ENCODE measurements at regions not wholly inside any gene's neighbourhood (a gene's known extent, or its start where the extent isn't known, plus 50 kb on each side); places are given as distances from the start of the nearest gene placed in this dataset.

DNA sequence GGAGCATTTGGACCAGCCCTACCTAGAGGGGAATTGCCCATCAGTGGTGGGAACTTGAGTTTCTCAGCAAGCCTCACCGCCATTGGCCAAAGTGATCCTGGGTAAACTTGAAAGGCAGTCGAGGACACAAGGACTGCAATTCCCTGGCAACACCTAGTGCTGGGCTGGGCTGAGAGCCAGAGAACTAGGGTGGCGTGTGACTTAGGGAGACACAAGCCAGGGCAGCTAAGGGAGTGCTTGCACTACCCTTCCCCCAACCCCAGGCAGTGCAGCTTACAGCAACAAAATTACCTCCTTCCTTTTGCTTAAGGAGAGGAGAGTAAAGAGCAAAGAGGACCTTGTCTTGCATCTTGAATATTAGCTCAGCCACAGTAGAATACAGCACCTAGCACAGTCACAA is 176.9 kb upstream of the PRMT6 start:
- Histone ChIP-seq H3K27ac (ENCODE audit: low read length, poor library complexity, severe bottlenecking) (no peak overlapping the region), H3K36me3 (ENCODE audit: control insufficient read depth in 1 of 2, insufficient read depth in 2 of 2, low read depth in 1 of 2, low read length in 2 of 2) (no peaks in the 10 kb centered on the region), H3K4me3 (ENCODE audit: insufficient read depth in 1 of 2, low read depth in 1 of 2, low read length in 2 of 2) (no peak overlapping the region), H3K9ac (ENCODE audit: low read length) (no peak overlapping the region), H4K8ac (ENCODE audit: low read length) (no peak overlapping the region), H2AK5ac (ENCODE audit: low read length, severe bottlenecking) (no peak overlapping the region), H4K91ac (ENCODE audit: low read length) (no peak overlapping the region), H3K27me3 (ENCODE audit: control insufficient read depth in 1 of 2, insufficient read depth in 1 of 2, low read length in 2 of 2) (no peaks in the 10 kb centered on the region), H2AFZ (ENCODE audit: low read depth, low read length) (no peak overlapping the region), H3K14ac (ENCODE audit: low read length in 2 of 2) (no peak overlapping the region), H3K18ac (ENCODE audit: low read depth in 1 of 2, low read length in 2 of 2) (no peak overlapping the region), H2BK15ac (ENCODE audit: low read depth, poor library complexity, severe bottlenecking) (no peak overlapping the region), H2BK120ac (ENCODE audit: low read depth, low read length) (no peak overlapping the region), H2BK5ac (ENCODE audit: low read depth, low read length, poor library complexity, severe bottlenecking) (no peak overlapping the region), H3K4me1 (ENCODE audit: control insufficient read depth, insufficient read depth, low read depth, low read length) (no peaks in the 10 kb centered on the region), H2BK12ac (ENCODE audit: low read length in 2 of 2) (no peak overlapping the region), H3K23ac (ENCODE audit: low read length in 2 of 2) (no peak overlapping the region), H3K4me2 (ENCODE audit: low read length, poor library complexity, severe bottlenecking) (no peak overlapping the region), H3K79me1 (replicated peaks; ENCODE audit: low read length, poor library complexity, severe bottlenecking) (no peaks in the 10 kb centered on the region), H3K4ac (ENCODE audit: low read depth in 1 of 2, low read length in 2 of 2) (no peak overlapping the region), H3K9me3 (ENCODE audit: control insufficient read depth, low read length) (no peaks in the 10 kb centered on the region)
- DNase-seq: no peak
- 49% methylated on average over 2 of the region's 3 CpGs for WGBS

DNA sequence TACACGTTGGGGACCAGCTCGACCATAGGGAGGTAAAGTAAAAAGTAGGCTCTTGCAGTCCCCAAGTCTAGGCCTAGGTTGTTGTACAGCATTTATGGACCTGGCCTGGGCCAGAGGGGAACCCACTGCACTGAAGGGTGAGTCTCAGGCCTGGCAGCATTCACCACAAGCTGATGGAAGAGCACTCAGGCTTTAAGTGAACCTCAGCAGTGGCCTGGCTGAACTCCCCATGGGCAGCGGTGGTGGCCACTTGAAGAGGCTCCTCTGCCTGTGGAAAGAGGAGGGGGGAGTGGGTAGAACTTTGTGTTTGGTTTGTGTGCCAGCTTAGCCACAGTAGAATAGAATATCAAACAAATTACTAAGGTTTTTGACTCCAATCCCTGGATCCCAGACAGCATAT is 176.2 kb upstream of the PRMT6 start:
- H2BK5ac ChIP-seq (ENCODE audit: low read depth, low read length, poor library complexity, severe bottlenecking): no peak overlapping the region
- H3K36me3 ChIP-seq (ENCODE audit: control insufficient read depth in 1 of 2, insufficient read depth in 2 of 2, low read depth in 1 of 2, low read length in 2 of 2): no peaks in the 10 kb centered on the region
- H3K23ac ChIP-seq (ENCODE audit: low read length in 2 of 2): no peak overlapping the region
- no peak overlapping the region for H2BK15ac ChIP-seq (ENCODE audit: low read depth, poor library complexity, severe bottlenecking)
- no peaks in the 10 kb centered on the region for H3K79me1 ChIP-seq (replicated peaks; ENCODE audit: low read length, poor library complexity, severe bottlenecking)
- H3K27ac ChIP-seq (ENCODE audit: low read length, poor library complexity, severe bottlenecking): no peak overlapping the region
- 82% methylated on average over 3 of the region's 3 CpGs for WGBS
- DNase-seq: no peak
- H2AFZ ChIP-seq (ENCODE audit: low read depth, low read length): no peak overlapping the region
- H3K4me2 ChIP-seq (ENCODE audit: low read length, poor library complexity, severe bottlenecking): no peak overlapping the region
- H3K4me1 ChIP-seq (ENCODE audit: control insufficient read depth, insufficient read depth, low read depth, low read length): no peaks in the 10 kb centered on the region
- H3K4ac ChIP-seq (ENCODE audit: low read depth in 1 of 2, low read length in 2 of 2): no peak overlapping the region
- no peak overlapping the region for H3K14ac ChIP-seq (ENCODE audit: low read length in 2 of 2)
- no peak overlapping the region for H2BK120ac ChIP-seq (ENCODE audit: low read depth, low read length)
- no peak overlapping the region for H4K91ac ChIP-seq (ENCODE audit: low read length)
- no peak overlapping the region for H3K9ac ChIP-seq (ENCODE audit: low read length)
- H3K27me3 ChIP-seq (ENCODE audit: control insufficient read depth in 1 of 2, insufficient read depth in 1 of 2, low read length in 2 of 2): no peaks in the 10 kb centered on the region
- H2AK5ac ChIP-seq (ENCODE audit: low read length, severe bottlenecking): no peak overlapping the region
- no peaks in the 10 kb centered on the region for H3K9me3 ChIP-seq (ENCODE audit: control insufficient read depth, low read length)
- H2BK12ac ChIP-seq (ENCODE audit: low read length in 2 of 2): no peak overlapping the region
- no peak overlapping the region for H4K8ac ChIP-seq (ENCODE audit: low read length)
- H3K18ac ChIP-seq (ENCODE audit: low read depth in 1 of 2, low read length in 2 of 2): no peak overlapping the region
- no peak overlapping the region for H3K4me3 ChIP-seq (ENCODE audit: insufficient read depth in 1 of 2, low read depth in 1 of 2, low read length in 2 of 2)

DNA sequence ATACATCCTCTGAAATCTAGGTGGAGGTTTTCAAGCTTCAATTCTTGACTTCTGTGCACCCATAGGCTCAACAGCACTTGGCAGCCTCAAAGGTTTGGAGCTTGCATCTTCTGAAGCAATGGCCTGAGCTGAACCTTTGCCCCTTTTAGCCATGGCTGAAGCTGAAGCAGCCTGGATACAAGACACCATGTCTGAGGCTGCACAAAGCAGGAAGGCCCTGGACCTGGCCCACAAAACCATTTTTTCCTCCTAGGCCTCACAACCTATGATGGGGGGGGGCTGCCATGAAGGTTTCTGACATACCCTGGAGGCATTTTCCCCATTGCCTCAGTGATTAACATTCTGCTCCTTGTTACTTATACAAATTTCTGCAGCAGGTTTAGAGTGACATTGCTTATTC is 173.3 kb upstream of the PRMT6 start:
- H3K36me3 ChIP-seq (ENCODE audit: control insufficient read depth in 1 of 2, insufficient read depth in 2 of 2, low read depth in 1 of 2, low read length in 2 of 2): no peaks in the 10 kb centered on the region
- H3K4me2 ChIP-seq (ENCODE audit: low read length, poor library complexity, severe bottlenecking): no peak overlapping the region

DNA sequence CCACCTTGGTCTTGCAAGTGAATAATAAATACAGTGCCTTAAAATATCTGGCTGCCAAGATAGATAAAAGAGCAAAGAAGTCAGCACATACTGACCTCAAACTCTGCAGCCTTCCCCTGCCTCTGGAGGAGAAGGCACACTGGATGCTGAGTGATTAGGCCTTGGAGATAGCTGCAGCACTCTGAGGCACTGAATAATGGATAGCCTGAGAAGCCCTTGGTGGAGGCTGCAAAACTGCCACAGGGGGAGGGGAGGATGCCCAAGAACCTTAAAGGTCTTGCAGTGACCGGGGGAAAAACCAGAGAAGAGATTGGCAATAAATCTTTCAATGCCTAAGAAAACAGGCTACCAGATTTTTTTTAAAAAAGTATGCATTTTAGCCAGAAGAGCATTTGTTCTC is 167.4 kb upstream of the PRMT6 start:
- Histone ChIP-seq H2BK5ac (ENCODE audit: low read depth, low read length, poor library complexity, severe bottlenecking) (no peak overlapping the region), H3K18ac (ENCODE audit: low read depth in 1 of 2, low read length in 2 of 2) (no peak overlapping the region), H2AFZ (ENCODE audit: low read depth, low read length) (no peak overlapping the region), H3K4ac (ENCODE audit: low read depth in 1 of 2, low read length in 2 of 2) (no peak overlapping the region), H4K91ac (ENCODE audit: low read length) (no peak overlapping the region), H3K23ac (ENCODE audit: low read length in 2 of 2) (no peak overlapping the region), H3K36me3 (ENCODE audit: control insufficient read depth in 1 of 2, insufficient read depth in 2 of 2, low read depth in 1 of 2, low read length in 2 of 2) (no peaks in the 10 kb centered on the region), H3K14ac (ENCODE audit: low read length in 2 of 2) (no peak overlapping the region), H3K9me3 (ENCODE audit: control insufficient read depth, low read length) (no peaks in the 10 kb centered on the region), H3K4me2 (ENCODE audit: low read length, poor library complexity, severe bottlenecking) (no peak overlapping the region), H2AK5ac (ENCODE audit: low read length, severe bottlenecking) (no peak overlapping the region), H4K8ac (ENCODE audit: low read length) (no peak overlapping the region), H2BK15ac (ENCODE audit: low read depth, poor library complexity, severe bottlenecking) (no peak overlapping the region), H2BK12ac (ENCODE audit: low read length in 2 of 2) (no peak overlapping the region), H2BK120ac (ENCODE audit: low read depth, low read length) (no peak overlapping the region), H3K4me3 (ENCODE audit: insufficient read depth in 1 of 2, low read depth in 1 of 2, low read length in 2 of 2) (no peak overlapping the region), H3K4me1 (ENCODE audit: control insufficient read depth, insufficient read depth, low read depth, low read length) (no peaks in the 10 kb centered on the region), H3K9ac (ENCODE audit: low read length) (no peak overlapping the region), H3K27me3 (ENCODE audit: control insufficient read depth in 1 of 2, insufficient read depth in 1 of 2, low read length in 2 of 2) (no peaks in the 10 kb centered on the region), H3K79me1 (replicated peaks; ENCODE audit: low read length, poor library complexity, severe bottlenecking) (no peaks in the 10 kb centered on the region), H3K27ac (ENCODE audit: low read length, poor library complexity, severe bottlenecking) (no peak overlapping the region)
- no CpG with 5 or more reads among the region's 1 CpG for WGBS
- no peak for DNase-seq

More for the DNA sequence above, 173.3 kb upstream of the PRMT6 start:
- no peak overlapping the region for H2BK12ac ChIP-seq (ENCODE audit: low read length in 2 of 2)
- no peak overlapping the region for H3K4me3 ChIP-seq (ENCODE audit: insufficient read depth in 1 of 2, low read depth in 1 of 2, low read length in 2 of 2)
- no peak overlapping the region for H2BK15ac ChIP-seq (ENCODE audit: low read depth, poor library complexity, severe bottlenecking)
- no peaks in the 10 kb centered on the region for H3K9me3 ChIP-seq (ENCODE audit: control insufficient read depth, low read length)
- H3K14ac ChIP-seq (ENCODE audit: low read length in 2 of 2): no peak overlapping the region
- no peak overlapping the region for H2BK120ac ChIP-seq (ENCODE audit: low read depth, low read length)
- H4K91ac ChIP-seq (ENCODE audit: low read length): no peak overlapping the region
- no peaks in the 10 kb centered on the region for H3K27me3 ChIP-seq (ENCODE audit: control insufficient read depth in 1 of 2, insufficient read depth in 1 of 2, low read length in 2 of 2)
- H3K18ac ChIP-seq (ENCODE audit: low read depth in 1 of 2, low read length in 2 of 2): no peak overlapping the region
- no peak overlapping the region for H4K8ac ChIP-seq (ENCODE audit: low read length)
- H3K23ac ChIP-seq (ENCODE audit: low read length in 2 of 2): no peak overlapping the region
- DNase-seq: no peak
- H3K9ac ChIP-seq (ENCODE audit: low read length): no peak overlapping the region
- H3K4me1 ChIP-seq (ENCODE audit: control insufficient read depth, insufficient read depth, low read depth, low read length): no peaks in the 10 kb centered on the region
- H3K79me1 ChIP-seq (replicated peaks; ENCODE audit: low read length, poor library complexity, severe bottlenecking): no peaks in the 10 kb centered on the region
- no peak overlapping the region for H2AFZ ChIP-seq (ENCODE audit: low read depth, low read length)
- no peak overlapping the region for H3K27ac ChIP-seq (ENCODE audit: low read length, poor library complexity, severe bottlenecking)
- H3K4ac ChIP-seq (ENCODE audit: low read depth in 1 of 2, low read length in 2 of 2): no peak overlapping the region
- no peak overlapping the region for H2BK5ac ChIP-seq (ENCODE audit: low read depth, low read length, poor library complexity, severe bottlenecking)
- no peak overlapping the region for H2AK5ac ChIP-seq (ENCODE audit: low read length, severe bottlenecking)
